Dendritic cell treated with granulocyte-macrophage colony-stimulating factor and Interleukin-4, amounts not matched to agents 40 ng/mL and 50 ng/mL, for 4 days (primary cell): ENCODE measurements at regions not wholly inside any gene's neighbourhood (a gene's known extent, or its start where the extent isn't known, plus 50 kb on each side); places are given as distances from the start of the nearest gene placed in this dataset.

Experiments used
- H3K27ac Mint-ChIP-seq: one replicate; pipeline ENCODE4 v1.8.0; 2022; ENCODE audit warnings: mild to moderate bottlenecking, mixed read lengths
- H3K27me3 Mint-ChIP-seq: one replicate; pipeline ENCODE4 v1.8.0; 2022; ENCODE audit warnings: mild to moderate bottlenecking, mixed read lengths
- H3K36me3 Mint-ChIP-seq: one replicate; pipeline ENCODE4 v1.8.0; 2022; ENCODE audit warnings: low read depth, mixed read lengths
- H3K4me1 Mint-ChIP-seq: one replicate; pipeline ENCODE4 v1.8.0; 2022; ENCODE audit warnings: low read depth, mixed read lengths
- H3K4me3 Mint-ChIP-seq: one replicate; pipeline ENCODE4 v1.8.0; 2022; ENCODE audit warnings: mild to moderate bottlenecking, moderate library complexity, mixed read lengths
- H3K9me3 Mint-ChIP-seq: one replicate; pipeline ENCODE4 v1.8.0; 2022; ENCODE audit warnings: mixed read lengths
- intact Hi-C: fragments of 100-400 bp; cut with micrococcal nuclease; formaldehyde crosslinking; loops from one replicate; pipeline ENCODE4 v1.15.0; 2022

GRCh38 chr3:102020735-102021134, 171.4 kb downstream of the NFKBIZ start:
- Mint-ChIP-seq H3K4me1 (peaks cover 33% of the 10 kb centered on the region), H3K27me3 (peaks cover 3% of the 10 kb centered on the region), H3K9me3 (peaks cover 8% of the 10 kb centered on the region), H3K27ac (peak overlapping the region; percentile 39), H3K36me3 (no peaks in the 10 kb centered on the region), H3K4me3 (no peak overlapping the region)
- intact Hi-C loops = loop anchor here (5.0 to 10.0 kb wide), 2 partner anchors 184 to 203 kb away; no protein-coding TSS in a partner anchor

GRCh38 chr3:102024270-102024904, 175.1 kb downstream of the NFKBIZ start:
- H3K27ac Mint-ChIP-seq = no peak overlapping the region
- no peaks in the 10 kb centered on the region for H3K9me3 Mint-ChIP-seq
- no peak overlapping the region for H3K4me3 Mint-ChIP-seq
- H3K4me1 Mint-ChIP-seq = peaks cover 35% of the 10 kb centered on the region
- no peaks in the 10 kb centered on the region for H3K27me3 Mint-ChIP-seq
- H3K36me3 Mint-ChIP-seq = no peaks in the 10 kb centered on the region
- intact Hi-C loops = loop anchor here (5.0 to 10.0 kb wide), 2 partner anchors 180 to 207 kb away; no protein-coding TSS in a partner anchor

- Mint-ChIP-seq H3K4me1 (peaks cover 31% of the 10 kb centered on the region), H3K9me3 (no peaks in the 10 kb centered on the region), H3K27me3 (no peaks in the 10 kb centered on the region), H3K36me3 (no peaks in the 10 kb centered on the region), H3K27ac (peak overlapping the region; percentile 59), H3K4me3 (peak overlapping the region; percentile 60)
- intact Hi-C loops = loop anchor here (2.0 to 10.0 kb wide), 2 partner anchors 37 to 179 kb away; no protein-coding TSS in a partner anchor
These were observed 176.4 kb downstream of the NFKBIZ start for GRCh38 chr3:102025606-102026270.

- Mint-ChIP-seq H3K9me3 (no peaks in the 10 kb centered on the region), H3K4me3 (no peak overlapping the region), H3K27ac (no peak overlapping the region), H3K36me3 (no peaks in the 10 kb centered on the region), H3K27me3 (no peaks in the 10 kb centered on the region), H3K4me1 (peaks cover 30% of the 10 kb centered on the region)
- intact Hi-C loops = loop anchor here (2.0 to 10.0 kb wide), 2 partner anchors 38 to 178 kb away; no protein-coding TSS in a partner anchor
These were observed 177.3 kb downstream of the NFKBIZ start for GRCh38 chr3:102026656-102027055.

DNA sequence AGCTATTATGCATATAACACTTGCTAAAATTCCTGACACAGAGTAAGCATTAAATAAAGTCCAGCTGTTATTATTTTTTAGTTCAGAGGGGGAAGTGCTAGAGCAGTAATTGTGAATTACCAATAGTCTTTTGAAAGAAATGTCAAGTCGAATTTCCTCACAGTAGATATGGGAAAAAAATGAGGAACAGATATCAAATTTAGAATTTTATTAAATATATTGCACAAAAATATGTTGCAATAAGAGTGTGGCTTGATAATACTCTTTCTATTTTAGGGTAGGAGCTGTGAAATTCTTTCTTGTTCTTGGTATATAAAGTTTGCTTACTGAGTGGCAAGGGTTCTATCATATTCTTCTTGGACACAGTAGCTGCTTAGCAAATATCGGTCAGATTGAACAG, 181.3 kb downstream of the NFKBIZ start:
- H3K4me3 Mint-ChIP-seq = no peak overlapping the region
- no peak overlapping the region for H3K27ac Mint-ChIP-seq
- intact Hi-C loops = no loop called here
- peaks cover 21% of the 10 kb centered on the region for H3K4me1 Mint-ChIP-seq
- H3K9me3 Mint-ChIP-seq = no peaks in the 10 kb centered on the region
- no peaks in the 10 kb centered on the region for H3K27me3 Mint-ChIP-seq
- no peaks in the 10 kb centered on the region for H3K36me3 Mint-ChIP-seq

GRCh38 chr3:102031834-102032233, 182.5 kb downstream of the NFKBIZ start:
- Mint-ChIP-seq H3K27ac (no peak overlapping the region), H3K4me1 (peaks cover 14% of the 10 kb centered on the region), H3K27me3 (no peaks in the 10 kb centered on the region), H3K9me3 (no peaks in the 10 kb centered on the region), H3K36me3 (no peaks in the 10 kb centered on the region), H3K4me3 (no peak overlapping the region)
- intact Hi-C loops = no loop called here

DNA sequence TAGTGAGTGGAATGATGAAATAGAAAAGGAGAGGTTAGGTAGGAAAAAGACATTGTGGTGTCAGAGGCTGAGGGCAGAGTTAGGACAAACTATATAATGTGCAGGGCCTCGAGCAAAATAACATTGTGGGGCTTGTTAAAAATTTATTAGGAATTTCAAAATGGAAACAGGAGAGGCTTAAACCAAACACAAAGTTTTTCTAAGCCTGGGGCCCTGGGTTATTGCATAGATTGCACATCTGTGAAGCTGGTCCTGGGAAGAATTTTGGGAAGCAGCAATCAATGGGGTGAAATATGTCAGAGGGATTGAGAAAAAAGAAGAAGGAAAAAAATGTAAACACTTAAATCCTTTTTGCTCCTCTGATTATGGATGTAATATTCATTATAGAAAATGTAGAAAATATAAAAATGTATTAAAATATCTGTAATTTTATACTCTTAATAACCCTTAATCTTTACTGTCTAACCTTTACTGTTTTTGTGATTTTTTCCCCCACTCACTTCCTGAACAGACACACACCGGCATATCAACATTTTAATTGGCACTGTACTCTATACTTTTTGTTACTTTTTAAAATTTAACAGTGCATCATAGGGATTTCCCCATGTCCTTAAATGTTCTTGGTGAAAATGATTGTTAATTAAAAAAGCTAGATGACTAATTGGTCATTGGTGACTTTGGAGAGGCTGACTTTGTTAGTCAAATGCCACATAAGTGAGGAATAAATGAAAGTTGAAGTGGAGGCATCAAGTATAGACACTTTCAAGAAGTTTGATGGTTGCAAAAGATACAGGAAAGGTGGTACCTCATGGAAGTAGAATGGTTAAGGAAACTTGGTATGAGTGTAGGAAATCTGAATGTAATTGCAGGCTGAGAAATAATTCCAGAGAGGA, 183.4 kb downstream of the NFKBIZ start:
- no peak overlapping the region for H3K4me3 Mint-ChIP-seq
- intact Hi-C loops = no loop called here
- H3K36me3 Mint-ChIP-seq = no peaks in the 10 kb centered on the region
- no peak overlapping the region for H3K27ac Mint-ChIP-seq
- peaks cover 13% of the 10 kb centered on the region for H3K4me1 Mint-ChIP-seq
- no peaks in the 10 kb centered on the region for H3K9me3 Mint-ChIP-seq
- no peaks in the 10 kb centered on the region for H3K27me3 Mint-ChIP-seq

DNA sequence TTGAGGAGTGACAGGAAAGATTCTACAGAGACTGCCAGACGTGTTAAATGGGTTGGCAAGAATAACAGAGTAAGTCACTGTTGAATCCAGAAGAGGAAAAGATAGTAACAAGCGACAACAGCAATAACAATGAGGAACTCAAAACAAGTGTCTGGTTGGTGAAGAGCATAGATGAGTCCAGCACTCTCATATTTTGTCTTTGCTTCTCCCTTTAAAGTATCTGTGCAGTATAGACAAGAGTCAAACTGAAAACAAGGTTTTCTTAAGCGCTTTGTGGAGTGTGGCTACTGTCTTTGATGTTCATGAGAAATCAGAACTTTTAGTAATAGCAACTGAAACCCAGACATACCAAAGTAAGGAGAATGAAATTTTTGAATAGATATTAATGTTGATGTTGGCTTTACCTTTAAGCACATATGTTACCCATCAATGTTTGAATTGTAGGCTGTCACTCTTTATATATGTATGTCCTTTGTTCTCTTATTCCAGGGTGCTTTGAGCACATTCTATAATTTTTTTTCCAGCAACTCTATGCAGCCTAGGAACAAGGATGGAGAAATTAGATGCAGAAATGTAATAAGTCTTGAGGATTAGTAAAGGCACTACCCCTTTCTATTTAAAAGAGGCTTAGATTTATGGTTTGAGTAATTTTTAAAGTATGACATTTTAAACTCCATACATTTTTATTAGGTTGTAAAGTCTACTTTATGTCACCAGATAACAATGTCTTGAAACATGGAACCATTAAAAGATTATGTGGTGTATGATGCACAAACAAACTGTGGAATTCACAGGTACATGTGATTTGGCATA, 185.5 kb downstream of the NFKBIZ start:
- Mint-ChIP-seq H3K9me3 (peaks cover 3% of the 10 kb centered on the region), H3K4me3 (no peak overlapping the region), H3K27ac (no peak overlapping the region), H3K36me3 (no peaks in the 10 kb centered on the region), H3K4me1 (peaks cover 24% of the 10 kb centered on the region), H3K27me3 (peaks cover 2% of the 10 kb centered on the region)
- intact Hi-C loops = no loop called here

DNA sequence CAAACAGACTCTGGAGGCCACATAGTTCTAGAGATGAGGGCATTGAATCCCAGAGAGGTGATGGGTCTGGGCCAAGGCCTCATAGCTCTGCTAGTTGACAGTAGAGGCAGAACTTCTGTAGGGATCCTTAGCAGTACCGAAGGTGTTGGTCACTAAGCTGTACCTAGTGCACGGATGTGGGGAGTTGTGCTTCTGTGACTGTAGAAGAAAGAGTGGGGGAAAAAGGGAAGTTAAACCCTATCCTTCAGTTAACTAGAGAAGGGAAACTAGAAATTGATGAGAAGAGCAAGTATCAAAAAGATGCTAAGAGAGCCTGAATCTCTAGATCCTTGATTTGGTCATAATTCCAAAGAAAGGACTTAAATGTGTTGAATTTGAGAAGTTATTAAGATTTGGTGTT, 186.7 kb downstream of the NFKBIZ start:
- H3K4me3 Mint-ChIP-seq = no peak overlapping the region
- H3K27ac Mint-ChIP-seq = no peak overlapping the region
- peaks cover 17% of the 10 kb centered on the region for H3K4me1 Mint-ChIP-seq
- intact Hi-C loops = no loop called here
- H3K9me3 Mint-ChIP-seq = peaks cover 13% of the 10 kb centered on the region
- H3K36me3 Mint-ChIP-seq = no peaks in the 10 kb centered on the region
- peaks cover 2% of the 10 kb centered on the region for H3K27me3 Mint-ChIP-seq

DNA sequence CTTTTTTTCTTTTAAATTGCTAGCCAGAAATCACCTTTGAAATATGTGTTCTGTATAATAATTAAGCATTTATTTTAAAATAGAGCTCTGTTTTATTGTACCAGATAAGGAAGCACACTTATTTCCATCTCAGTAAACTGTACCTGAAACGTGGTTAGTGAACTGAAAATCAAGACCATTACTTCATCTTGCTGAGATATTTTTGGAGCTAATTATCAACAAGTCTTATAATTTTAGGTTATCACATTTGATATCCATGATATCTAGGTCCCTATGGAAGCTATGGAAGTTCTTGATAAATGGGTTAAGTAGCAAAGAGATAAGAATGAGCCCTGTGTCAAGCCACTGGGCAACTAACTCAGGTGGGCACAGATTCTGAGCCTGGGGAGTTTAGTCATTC, 187.2 kb downstream of the NFKBIZ start:
- peaks cover 2% of the 10 kb centered on the region for H3K27me3 Mint-ChIP-seq
- intact Hi-C loops = no loop called here
- no peak overlapping the region for H3K4me3 Mint-ChIP-seq
- H3K9me3 Mint-ChIP-seq = peaks cover 18% of the 10 kb centered on the region
- H3K36me3 Mint-ChIP-seq = no peaks in the 10 kb centered on the region
- no peak overlapping the region for H3K27ac Mint-ChIP-seq
- peaks cover 17% of the 10 kb centered on the region for H3K4me1 Mint-ChIP-seq

DNA sequence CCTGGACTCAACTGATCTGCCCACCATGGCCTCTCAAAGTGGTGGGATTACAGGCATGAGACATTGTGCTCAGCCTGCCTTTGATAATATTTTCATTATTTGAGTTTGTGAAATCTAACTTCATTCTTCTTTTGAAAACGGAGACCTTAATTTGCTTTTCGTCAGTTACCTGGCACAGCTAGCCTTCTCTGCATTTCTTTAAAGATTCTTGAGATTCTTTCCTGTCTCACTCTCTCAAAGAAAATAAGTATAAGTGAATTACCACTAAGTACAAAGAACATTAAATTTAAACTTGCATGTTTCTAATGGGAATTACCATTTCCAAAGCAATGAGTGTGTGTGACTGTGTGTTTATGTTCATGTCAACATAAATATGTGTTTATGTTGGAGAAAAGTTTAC, 187.9 kb downstream of the NFKBIZ start:
- H3K9me3 Mint-ChIP-seq = peaks cover 18% of the 10 kb centered on the region
- H3K4me3 Mint-ChIP-seq = no peak overlapping the region
- peaks cover 17% of the 10 kb centered on the region for H3K4me1 Mint-ChIP-seq
- peaks cover 2% of the 10 kb centered on the region for H3K27me3 Mint-ChIP-seq
- H3K27ac Mint-ChIP-seq = no peak overlapping the region
- intact Hi-C loops = no loop called here
- H3K36me3 Mint-ChIP-seq = no peaks in the 10 kb centered on the region

DNA sequence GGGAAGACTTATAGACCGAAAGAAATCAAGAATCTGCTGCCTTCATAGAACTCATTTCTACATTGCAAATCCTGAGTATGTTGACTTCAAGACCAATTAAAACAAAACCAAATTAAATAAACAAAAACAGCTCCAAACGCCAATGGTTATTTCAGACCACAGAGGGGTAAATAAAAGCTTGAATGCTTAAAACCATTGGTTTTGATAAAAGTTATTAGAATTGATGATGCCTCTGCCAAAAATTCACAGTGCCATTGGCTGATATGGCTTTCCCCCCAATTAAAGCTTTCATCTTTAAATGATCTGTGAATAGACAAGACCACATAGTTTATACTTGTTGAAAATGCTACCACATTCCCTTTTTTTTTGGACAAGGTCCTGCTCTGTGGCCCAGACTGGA, 188.5 kb downstream of the NFKBIZ start:
- H3K9me3 Mint-ChIP-seq = peaks cover 18% of the 10 kb centered on the region
- no peak overlapping the region for H3K27ac Mint-ChIP-seq
- H3K27me3 Mint-ChIP-seq = peaks cover 2% of the 10 kb centered on the region
- no peaks in the 10 kb centered on the region for H3K36me3 Mint-ChIP-seq
- H3K4me3 Mint-ChIP-seq = no peak overlapping the region
- intact Hi-C loops = no loop called here
- H3K4me1 Mint-ChIP-seq = peaks cover 17% of the 10 kb centered on the region

DNA sequence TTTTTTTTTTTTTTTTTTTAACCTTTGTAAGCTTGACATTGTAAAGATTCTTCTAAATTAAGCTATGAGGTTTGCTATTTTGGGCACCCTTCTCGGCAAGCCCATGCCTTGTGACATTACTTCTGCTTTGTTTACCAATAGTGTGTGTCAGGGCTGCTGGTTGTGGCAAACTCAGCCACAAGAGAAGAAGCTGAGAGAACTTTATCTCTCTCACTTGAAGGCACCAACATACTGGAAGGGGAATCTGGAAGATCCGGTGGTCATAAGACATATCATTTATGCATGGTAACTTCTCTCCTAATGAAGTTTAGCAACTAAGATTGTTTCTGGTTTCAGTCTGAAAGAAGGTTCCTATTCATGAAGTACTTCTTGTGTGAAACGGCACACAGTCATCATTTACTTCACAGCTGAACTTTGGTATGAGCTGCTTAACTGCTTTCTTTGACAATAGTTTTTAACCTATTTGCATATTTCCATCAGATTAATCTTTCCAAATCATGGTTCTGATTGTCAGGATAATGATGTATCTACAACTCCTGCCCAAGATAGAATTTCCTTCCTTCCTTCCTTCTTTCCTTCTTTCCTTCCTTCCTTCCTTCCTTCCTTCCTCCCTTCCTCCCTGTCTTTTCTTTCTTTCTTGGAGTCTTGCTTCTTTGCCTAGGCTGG, 189.3 kb downstream of the NFKBIZ start:
- H3K36me3 Mint-ChIP-seq = no peaks in the 10 kb centered on the region
- peaks cover 17% of the 10 kb centered on the region for H3K4me1 Mint-ChIP-seq
- H3K27ac Mint-ChIP-seq = no peak overlapping the region
- H3K9me3 Mint-ChIP-seq = peaks cover 18% of the 10 kb centered on the region
- intact Hi-C loops = no loop called here
- H3K4me3 Mint-ChIP-seq = peak overlapping the region; percentile 13
- H3K27me3 Mint-ChIP-seq = peaks cover 2% of the 10 kb centered on the region
